HEK293T (cell line): ENCODE measurements at regions not wholly inside any gene's neighbourhood (a gene's known extent, or its start where the extent isn't known, plus 50 kb on each side); places are given as distances from the start of the nearest gene placed in this dataset.

ENCODE experiments used
- ARNT ChIP-seq: fragments of 450-650 bp; IDR thresholded peaks from 2 replicates; pipeline ENCODE4 v1.6.1; 2017; ENCODE audit warnings: mild to moderate bottlenecking
- BHLHE40 ChIP-seq: fragments of 450-650 bp; IDR thresholded peaks from 2 replicates; pipeline ENCODE4 v1.6.1; 2016; ENCODE audit warnings: mild to moderate bottlenecking, moderate library complexity, borderline replicate concordance
- ELF4 ChIP-seq: fragments of 450-650 bp; IDR thresholded peaks from 2 replicates; pipeline ENCODE4 v1.6.1; 2017; ENCODE audit warnings: antibody characterized with exemption
- FOXA1 ChIP-seq: fragments of 450-650 bp; IDR thresholded peaks from 2 replicates; pipeline ENCODE4 v1.6.1; 2016; ENCODE audit warnings: mild to moderate bottlenecking
- FOXK2 ChIP-seq: fragments of 450-650 bp; IDR thresholded peaks from 2 replicates; pipeline ENCODE4 v1.6.1; 2016; ENCODE audit warnings: mild to moderate bottlenecking
- FOXM1 ChIP-seq: fragments of 450-650 bp; IDR thresholded peaks from 2 replicates; pipeline ENCODE4 v1.6.1; 2017; ENCODE audit warnings: mild to moderate bottlenecking, borderline replicate concordance
- HDGF ChIP-seq: fragments of 450-650 bp; IDR thresholded peaks from 2 replicates; pipeline ENCODE4 v1.6.1; 2017; ENCODE audit warnings: antibody characterized with exemption, borderline replicate concordance
- NFRKB ChIP-seq: fragments of 450-650 bp; IDR thresholded peaks from 2 replicates; pipeline ENCODE4 v1.6.1; 2016; ENCODE audit warnings: mild to moderate bottlenecking, moderate library complexity
- SP1 ChIP-seq: fragments of 450-650 bp; IDR thresholded peaks from 2 replicates; pipeline ENCODE4 v1.6.1; 2017
- SUZ12 ChIP-seq: fragments of 450-650 bp; IDR thresholded peaks from 2 replicates; pipeline ENCODE4 v1.6.1; 2016; ENCODE audit warnings: mild to moderate bottlenecking
- TARDBP ChIP-seq: fragments of 450-650 bp; IDR thresholded peaks from 2 replicates; pipeline ENCODE4 v1.6.1; 2016
- ZNF384 ChIP-seq: fragments of 450-650 bp; IDR thresholded peaks from 2 replicates; pipeline ENCODE4 v1.6.1; 2016

DNA sequence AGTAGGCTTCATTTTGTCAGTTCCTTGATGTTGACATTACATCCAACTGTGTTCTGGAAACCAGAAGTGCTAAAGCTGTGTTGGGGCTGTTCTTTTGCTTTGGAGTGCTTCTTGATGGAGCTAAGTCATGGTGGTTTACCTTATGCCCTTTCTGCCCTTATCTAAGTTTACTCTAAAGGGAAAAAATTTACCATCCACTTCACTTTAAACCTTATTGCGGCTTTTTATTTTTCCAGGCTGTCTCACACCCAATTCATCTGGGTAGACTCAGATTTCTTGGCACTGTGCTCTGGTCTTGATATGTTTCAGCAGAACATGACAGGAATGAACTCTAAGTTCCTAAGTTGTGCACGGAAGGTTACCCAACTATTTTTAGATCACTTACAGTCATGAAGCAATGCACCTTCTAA, 104.7 kb upstream of the TTC29 start:
- TF ChIP-seq FOXK2 (no peak), BHLHE40 (no peak), ZNF384 (no peak), HDGF (no peak), NFRKB (no peak), SUZ12 (no peak), ELF4 (no peak), SP1 (no peak), FOXM1 (no peak), TARDBP (no peak), ARNT (no peak), FOXA1 (no peak)
